Kidney (tissue), 13 donors: ENCODE measurements at regions not wholly inside any gene's neighbourhood (a gene's known extent, or its start where the extent isn't known, plus 50 kb on each side); places are given as distances from the start of the nearest gene placed in this dataset.

Experiments
- DNase-seq, 5 donors: peaks; one replicate each; pipeline ENCODE4 v3.0.0-alpha.2; 2013 to 2020
- FAIRE-seq: peaks from 2 replicates; lab custom pipeline; 2012; peaks lifted over from hg19 to GRCh38; lab: Jason Lieb, UNC
- H3K27ac ChIP-seq, 2 donors: one replicate each; pipeline ENCODE4 v1.7.0; 2013; ENCODE audit warnings: low read depth in 2 of 2, low read length in 2 of 2, inconsistent platforms in 1 of 2
- H3K27me3 ChIP-seq: one replicate; pipeline ENCODE4 v1.7.1; 2013; ENCODE audit warnings: low read length, inconsistent platforms; ENCODE audit not compliant: control insufficient read depth, insufficient read depth
- H3K36me3 ChIP-seq, 3 donors: one replicate each; pipeline versions ENCODE4 v1.7.0 to v1.7.1; 2013; ENCODE audit warnings: low read length in 3 of 3, control low read depth in 1 of 3, inconsistent platforms in 1 of 3; ENCODE audit not compliant: insufficient read depth in 3 of 3, control insufficient read depth in 2 of 3
- H3K4me1 ChIP-seq, 3 donors: one replicate each; pipeline versions ENCODE4 v1.7.0 to v1.7.1; 2013; ENCODE audit warnings: low read length in 3 of 3, inconsistent platforms in 1 of 3, low read depth in 1 of 3; ENCODE audit not compliant: control insufficient read depth in 2 of 3, insufficient read depth in 2 of 3
- H3K4me3 ChIP-seq, 3 donors: one replicate each; pipeline versions ENCODE4 v1.7.0 to v1.8.1; 2013; ENCODE audit warnings: low read length in 3 of 3, control low read depth in 1 of 3, inconsistent platforms in 1 of 3
- H3K9ac ChIP-seq, 3 donors: one replicate each; pipeline versions ENCODE4 v1.7.0 to v1.7.1; 2013; ENCODE audit warnings: low read length in 3 of 3, control low read depth in 1 of 3, inconsistent platforms in 1 of 3
- H3K9me3 ChIP-seq, 3 donors: one replicate each; pipeline versions ENCODE4 v1.7.0 to v1.7.1; 2013; ENCODE audit warnings: low read length in 3 of 3, control low read depth in 1 of 3, inconsistent platforms in 1 of 3; ENCODE audit not compliant: control insufficient read depth in 2 of 3, insufficient read depth in 1 of 3
- intact Hi-C: fragments of 100-400 bp; cut with DNase I; formaldehyde crosslinking; loops from one replicate; pipeline ENCODE4 v1.11.1; 2022
- TF ChIP-seq, protein P1 (sequence below): IDR thresholded peaks from 3 replicates; pipeline ENCODE4 v1.5.1; 2012; ENCODE audit warnings: mild to moderate bottlenecking, moderate library complexity, borderline replicate concordance; ENCODE audit not compliant: insufficient read depth; ENCODE audit errors: extremely low read depth
- donor health status: control.
- donor health status: control.
- donor health status: control.
- donor health status: control.
- donor health status: control.
- donor health status: DM: yes; HTN: yes; CAD: no.
- donor health status: Normal renal cell carcinoma (clear cell type).

GRCh38 chr22:48827268-48827846, 1000.3 kb downstream of the BRD1 start:
- no peak overlapping the region for H3K27ac ChIP-seq
- no peak overlapping the region for H3K9ac ChIP-seq
- H3K4me1 ChIP-seq: no peaks in the 10 kb centered on the region
- no peaks in the 10 kb centered on the region for H3K27me3 ChIP-seq
- FAIRE-seq (no peak), DNase-seq (peak; percentile 51 to 79 (median 63))
- peaks cover 0 to 2% (median 2%) of the 10 kb centered on the region in 3 donors for H3K9me3 ChIP-seq
- TF ChIP-seq, protein P1, sequence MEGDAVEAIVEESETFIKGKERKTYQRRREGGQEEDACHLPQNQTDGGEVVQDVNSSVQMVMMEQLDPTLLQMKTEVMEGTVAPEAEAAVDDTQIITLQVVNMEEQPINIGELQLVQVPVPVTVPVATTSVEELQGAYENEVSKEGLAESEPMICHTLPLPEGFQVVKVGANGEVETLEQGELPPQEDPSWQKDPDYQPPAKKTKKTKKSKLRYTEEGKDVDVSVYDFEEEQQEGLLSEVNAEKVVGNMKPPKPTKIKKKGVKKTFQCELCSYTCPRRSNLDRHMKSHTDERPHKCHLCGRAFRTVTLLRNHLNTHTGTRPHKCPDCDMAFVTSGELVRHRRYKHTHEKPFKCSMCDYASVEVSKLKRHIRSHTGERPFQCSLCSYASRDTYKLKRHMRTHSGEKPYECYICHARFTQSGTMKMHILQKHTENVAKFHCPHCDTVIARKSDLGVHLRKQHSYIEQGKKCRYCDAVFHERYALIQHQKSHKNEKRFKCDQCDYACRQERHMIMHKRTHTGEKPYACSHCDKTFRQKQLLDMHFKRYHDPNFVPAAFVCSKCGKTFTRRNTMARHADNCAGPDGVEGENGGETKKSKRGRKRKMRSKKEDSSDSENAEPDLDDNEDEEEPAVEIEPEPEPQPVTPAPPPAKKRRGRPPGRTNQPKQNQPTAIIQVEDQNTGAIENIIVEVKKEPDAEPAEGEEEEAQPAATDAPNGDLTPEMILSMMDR: no peak
- intact Hi-C loops: no loop called here
- no peaks in the 10 kb centered on the region for H3K36me3 ChIP-seq
- no peak overlapping the region for H3K4me3 ChIP-seq

GRCh38 chr22:48826546-48826945, 1001.1 kb downstream of the BRD1 start:
- peak in 2 of 5 donors; percentile 27 to 65 for DNase-seq
- no peaks in the 10 kb centered on the region for H3K4me1 ChIP-seq
- no peak overlapping the region for H3K4me3 ChIP-seq
- no peak for FAIRE-seq
- H3K9ac ChIP-seq: no peak overlapping the region
- peaks cover 0 to 2% (median 2%) of the 10 kb centered on the region in 3 donors for H3K9me3 ChIP-seq
- no peaks in the 10 kb centered on the region for H3K27me3 ChIP-seq
- no peaks in the 10 kb centered on the region for H3K36me3 ChIP-seq
- TF ChIP-seq, protein P1: no peak
- intact Hi-C loops: no loop called here
- no peak overlapping the region for H3K27ac ChIP-seq

DNA sequence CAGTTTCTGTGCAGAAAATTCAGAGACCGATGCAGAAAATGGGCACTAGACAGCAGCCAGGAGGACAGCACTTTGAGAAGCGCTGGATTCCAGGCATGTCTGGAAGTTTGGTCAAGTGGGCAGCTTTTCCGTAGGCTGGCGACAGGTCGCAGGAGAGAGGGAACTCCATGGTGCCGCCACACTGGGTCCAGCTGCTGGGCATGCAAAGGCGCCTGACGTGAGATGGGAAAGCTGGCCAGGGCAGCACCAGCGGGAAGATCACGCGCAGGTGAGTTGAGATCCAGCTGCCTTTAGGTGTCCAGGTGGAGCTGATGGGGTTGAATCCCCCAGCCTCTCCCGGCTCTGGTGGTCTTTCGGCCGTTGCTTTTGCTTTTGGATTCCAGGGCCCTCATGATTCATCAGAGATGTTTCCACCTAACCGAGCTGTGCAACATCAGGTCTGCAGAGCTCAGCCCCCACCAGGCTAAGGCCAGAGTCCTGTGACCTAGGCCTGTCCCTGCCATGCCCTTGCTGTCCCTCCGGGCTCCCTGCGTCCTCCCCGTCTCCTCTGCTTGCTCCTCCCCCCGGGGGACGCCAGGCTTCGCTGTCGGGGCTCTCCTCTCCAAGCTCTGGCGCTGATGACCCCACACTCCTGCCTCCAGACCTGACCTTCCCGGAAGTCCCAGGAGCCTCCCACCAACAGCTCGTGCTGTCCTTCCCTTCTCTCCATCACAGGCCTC, 1001.7 kb downstream of the BRD1 start:
- Histone ChIP-seq H3K9ac (no peak overlapping the region), H3K4me1 (no peaks in the 10 kb centered on the region), H3K4me3 (no peak overlapping the region), H3K27ac (no peak overlapping the region), H3K27me3 (no peaks in the 10 kb centered on the region), H3K36me3 (no peaks in the 10 kb centered on the region), H3K9me3 (peaks cover 0 to 2% (median 0%) of the 10 kb centered on the region in 3 donors)
- intact Hi-C loops: no loop called here
- TF ChIP-seq, protein P1: no peak
- DNase-seq: peak in 2 of 5 donors; percentile 36 to 65
- no peak for FAIRE-seq
